Keratinocyte (primary cell): ENCODE measurements at regions not wholly inside any gene's neighbourhood (a gene's known extent, or its start where the extent isn't known, plus 50 kb on each side); places are given as distances from the start of the nearest gene placed in this dataset.

Experiments
- DNase-seq: peaks from one replicate; pipeline ENCODE4 v3.0.0-alpha.2; 2011; ENCODE audit warnings: low read depth, missing footprints, low spot score
- FAIRE-seq: peaks from 2 replicates; lab custom pipeline; 2011; peaks lifted over from hg19 to GRCh38; lab: Jason Lieb, UNC
- H2AFZ ChIP-seq: 2 replicates; pipeline ENCODE4 v1.6.0; 2012; ENCODE audit warnings: low read length, control low read depth, inconsistent platforms; ENCODE audit not compliant: control insufficient read depth
- H3K27ac ChIP-seq: 2 replicates; pipeline ENCODE4 v1.5.1; 2011; ENCODE audit warnings: low read length; ENCODE audit not compliant: control insufficient read depth, insufficient read depth
- H3K27me3 ChIP-seq: 3 replicates; pipeline ENCODE4 v1.6.0; 2011; ENCODE audit warnings: low read length; ENCODE audit not compliant: control insufficient read depth, insufficient read depth; ENCODE audit errors: extremely low read depth
- H3K36me3 ChIP-seq, 2 experiments: 2 replicates in 1 of 2; 3 replicates in 1 of 2; pipeline ENCODE4 v1.5.1; 2011; ENCODE audit warnings: low read length in 2 of 2, mild to moderate bottlenecking in 1 of 2; ENCODE audit not compliant: control insufficient read depth in 2 of 2, insufficient read depth in 2 of 2; ENCODE audit errors: extremely low read depth in 1 of 2
- H3K4me1 ChIP-seq: 3 replicates; pipeline ENCODE4 v1.5.1; 2011; ENCODE audit warnings: low read length; ENCODE audit not compliant: control insufficient read depth, insufficient read depth; ENCODE audit errors: extremely low read depth
- H3K4me2 ChIP-seq: 3 replicates; pipeline ENCODE4 v1.6.0; 2011; ENCODE audit warnings: low read depth, low read length; ENCODE audit not compliant: control insufficient read depth, insufficient read depth; ENCODE audit errors: extremely low read depth
- H3K4me3 ChIP-seq, 3 experiments: fragments of 200-600 bp in 1 of 3; sonication (generic) in 1 of 3; 2 replicates in 2 of 3; 3 replicates in 1 of 3; pipeline ENCODE4 v1.5.1; 2011 to 2016; ENCODE audit warnings: low read length in 3 of 3, mild to moderate bottlenecking in 3 of 3, control low read depth in 2 of 3, inconsistent platforms in 1 of 3, low read depth in 1 of 3, mixed read lengths in 1 of 3, mixed run types in 1 of 3, moderate library complexity in 1 of 3; ENCODE audit not compliant: control insufficient read depth in 2 of 3, insufficient read depth in 2 of 3; ENCODE audit errors: extremely low read depth in 1 of 3
- H3K79me2 ChIP-seq: 2 replicates; pipeline ENCODE4 v1.6.0; 2012; ENCODE audit warnings: low read length; ENCODE audit not compliant: control insufficient read depth, insufficient read depth
- H3K9ac ChIP-seq: 3 replicates; pipeline ENCODE4 v1.6.0; 2011; ENCODE audit warnings: low read length; ENCODE audit not compliant: control insufficient read depth, insufficient read depth; ENCODE audit errors: extremely low read depth
- H3K9me1 ChIP-seq: 3 replicates; pipeline ENCODE4 v1.6.0; 2011; ENCODE audit warnings: low read length; ENCODE audit not compliant: control insufficient read depth, insufficient read depth; ENCODE audit errors: extremely low read depth
- H3K9me3 ChIP-seq: 2 replicates; pipeline ENCODE4 v1.5.1; 2012; ENCODE audit warnings: low read depth, low read length; ENCODE audit not compliant: control insufficient read depth
- H4K20me1 ChIP-seq: 3 replicates; pipeline ENCODE4 v1.6.0; 2011; ENCODE audit warnings: low read length; ENCODE audit not compliant: control insufficient read depth, insufficient read depth; ENCODE audit errors: extremely low read depth
- CTCF ChIP-seq, 3 experiments: IDR thresholded peaks in 1 of 3; conservative IDR thresholded peaks in 1 of 3; optimal IDR thresholded peaks in 1 of 3; 2 replicates in 2 of 3; 3 replicates in 1 of 3; pipeline versions ENCODE3 to v1.5.1; 2011; ENCODE audit warnings: low read length in 3 of 3, mild to moderate bottlenecking in 3 of 3, moderate library complexity in 2 of 3, control low read depth in 1 of 3, inconsistent platforms in 1 of 3; ENCODE audit not compliant: insufficient read depth in 2 of 3; ENCODE audit errors: extremely low read depth in 1 of 3
- EZH2 ChIP-seq: IDR thresholded peaks from one replicate; pipeline ENCODE4 v1.6.1; 2012; ENCODE audit warnings: inconsistent platforms, mild to moderate bottlenecking, low read length, moderate library complexity
- dilution Hi-C: fragments of 300-500 bp; cut with MboI; formaldehyde crosslinking; loops from one replicate; pipeline ENCODE4 v1.7.0; 2020; ENCODE audit warnings: low sequenced_read_pairs; ENCODE audit not compliant: extremely low pct_ligation_motif_present

- FAIRE-seq: no peak
- TF ChIP-seq EZH2: no peak
- TF ChIP-seq CTCF (optimal IDR thresholded peaks at IDR 0.05 in 1 of 3, IDR thresholded peaks at IDR 0.05 in 1 of 3, conservative IDR thresholded peaks at IDR 0.05 in 1 of 3; ENCODE audit: extremely low read depth in 1 of 3, insufficient read depth in 2 of 3, low read length in 3 of 3): no peak
Measured at GRCh38 chr2:219824996-219825395, 197.6 kb downstream of the SLC4A3 start.

DNA sequence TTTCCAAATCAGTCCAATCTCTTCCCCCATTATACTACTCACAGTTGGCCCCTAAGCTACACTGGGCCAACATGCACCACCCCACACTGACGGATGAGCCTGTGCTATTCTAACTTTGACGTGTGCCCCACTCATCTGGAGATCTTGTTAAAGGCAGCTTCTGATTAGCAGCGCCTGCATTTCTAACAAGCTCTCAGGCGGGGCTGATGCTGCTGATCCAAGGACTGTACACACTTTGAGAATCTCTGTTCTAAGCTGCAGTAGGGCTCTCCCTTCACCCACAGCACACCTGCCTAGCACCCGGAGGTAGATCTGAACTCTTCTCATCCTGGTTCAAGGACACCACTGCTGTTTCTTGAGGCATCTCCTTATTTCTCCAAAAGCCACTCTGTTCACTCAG, 200.7 kb downstream of the SLC4A3 start:
- H4K20me1 ChIP-seq: no peaks in the 10 kb centered on the region
- FAIRE-seq (no peak), DNase-seq (no peak)
- no peaks in the 10 kb centered on the region for H3K36me3 ChIP-seq
- no peaks in the 10 kb centered on the region for H3K27me3 ChIP-seq
- no peak overlapping the region for H2AFZ ChIP-seq
- TF ChIP-seq CTCF (optimal IDR thresholded peaks at IDR 0.05 in 1 of 3, IDR thresholded peaks at IDR 0.05 in 1 of 3, conservative IDR thresholded peaks at IDR 0.05 in 1 of 3; ENCODE audit: extremely low read depth in 1 of 3, insufficient read depth in 2 of 3, low read length in 3 of 3): no peak
- TF ChIP-seq EZH2: no peak
- no peaks in the 10 kb centered on the region for H3K9me3 ChIP-seq
- H3K4me1 ChIP-seq: no peaks in the 10 kb centered on the region
- no peaks in the 10 kb centered on the region for H3K9me1 ChIP-seq
- dilution Hi-C loops: no loop called here
- H3K9ac ChIP-seq: no peak overlapping the region
- H3K79me2 ChIP-seq: no peaks in the 10 kb centered on the region
- H3K27ac ChIP-seq: no peak overlapping the region
- H3K4me2 ChIP-seq: no peak overlapping the region
- H3K4me3 ChIP-seq: no peak overlapping the region

More at GRCh38 chr2:219824996-219825395, 197.6 kb downstream of the SLC4A3 start:
- Histone ChIP-seq H3K4me2 (no peak overlapping the region), H3K9ac (no peak overlapping the region), H2AFZ (no peak overlapping the region), H3K79me2 (no peaks in the 10 kb centered on the region), H3K27me3 (no peaks in the 10 kb centered on the region), H3K4me3 (no peak overlapping the region), H3K9me1 (no peaks in the 10 kb centered on the region), H3K27ac (no peak overlapping the region), H4K20me1 (no peaks in the 10 kb centered on the region), H3K9me3 (no peaks in the 10 kb centered on the region), H3K4me1 (no peaks in the 10 kb centered on the region), H3K36me3 (no peaks in the 10 kb centered on the region)
- no peak for DNase-seq
- dilution Hi-C loops: no loop called here
